IgD-negative memory B cell (primary cell): ENCODE measurements at regions not wholly inside any gene's neighbourhood (a gene's known extent, or its start where the extent isn't known, plus 50 kb on each side); places are given as distances from the start of the nearest gene placed in this dataset.

Experiments
- H3K27ac Mint-ChIP-seq, 3 donors: one replicate each; pipeline ENCODE4 v1.8.0; 2020 to 2022; ENCODE audit warnings: mild to moderate bottlenecking in 3 of 3, mixed read lengths in 3 of 3, moderate library complexity in 1 of 3
- H3K27me3 Mint-ChIP-seq: one replicate; pipeline ENCODE4 v1.8.0; 2021; ENCODE audit warnings: mixed read lengths
- H3K36me3 Mint-ChIP-seq: one replicate; pipeline ENCODE4 v1.8.0; 2020; ENCODE audit warnings: mild to moderate bottlenecking, mixed read lengths
- H3K4me1 Mint-ChIP-seq, 3 donors: one replicate each; pipeline ENCODE4 v1.8.0; 2020 to 2022; ENCODE audit warnings: mixed read lengths in 3 of 3, mild to moderate bottlenecking in 1 of 3
- H3K4me3 Mint-ChIP-seq, 4 donors: one replicate each; pipeline ENCODE4 v1.8.0; 2020 to 2022; ENCODE audit warnings: mild to moderate bottlenecking in 4 of 4, mixed read lengths in 4 of 4, moderate library complexity in 3 of 4
- H3K9me3 Mint-ChIP-seq, 3 donors: one replicate each; pipeline ENCODE4 v1.8.0; 2020 to 2021; ENCODE audit warnings: mixed read lengths in 3 of 3, mild to moderate bottlenecking in 1 of 3

- Mint-ChIP-seq H3K27me3 (no peaks in the 10 kb centered on the region), H3K27ac (no peak overlapping the region), H3K9me3 (peaks cover 0 to 5% (median 3%) of the 10 kb centered on the region in 3 donors), H3K4me3 (no peak overlapping the region), H3K4me1 (no peaks in the 10 kb centered on the region), H3K36me3 (no peaks in the 10 kb centered on the region)
Observed at GRCh38 chr2:56682397-56682760, 498.6 kb downstream of the CCDC85A start.

- peaks cover 0 to 5% (median 5%) of the 10 kb centered on the region in 3 donors for H3K9me3 Mint-ChIP-seq
- no peaks in the 10 kb centered on the region for H3K36me3 Mint-ChIP-seq
- no peaks in the 10 kb centered on the region for H3K27me3 Mint-ChIP-seq
- H3K27ac Mint-ChIP-seq, result no peak overlapping the region
- no peaks in the 10 kb centered on the region for H3K4me1 Mint-ChIP-seq
- H3K4me3 Mint-ChIP-seq, result no peak overlapping the region
Observed at GRCh38 chr2:56684327-56684726, 500.5 kb downstream of the CCDC85A start.

- H3K27ac Mint-ChIP-seq, result no peak overlapping the region
- no peaks in the 10 kb centered on the region for H3K36me3 Mint-ChIP-seq
- no peak overlapping the region for H3K4me3 Mint-ChIP-seq
- H3K27me3 Mint-ChIP-seq, result no peaks in the 10 kb centered on the region
- H3K4me1 Mint-ChIP-seq, result no peaks in the 10 kb centered on the region
- H3K9me3 Mint-ChIP-seq, result peaks cover 0 to 5% (median 5%) of the 10 kb centered on the region in 3 donors
Observed at GRCh38 chr2:56685205-56685604, 501.4 kb downstream of the CCDC85A start.

GRCh38 chr2:56687169-56687568 is 503.4 kb downstream of the CCDC85A start:
- H3K4me1 Mint-ChIP-seq, result no peaks in the 10 kb centered on the region
- no peaks in the 10 kb centered on the region for H3K36me3 Mint-ChIP-seq
- no peaks in the 10 kb centered on the region for H3K27me3 Mint-ChIP-seq
- peaks cover 0 to 8% (median 5%) of the 10 kb centered on the region in 3 donors for H3K9me3 Mint-ChIP-seq
- H3K27ac Mint-ChIP-seq, result no peak overlapping the region
- H3K4me3 Mint-ChIP-seq, result no peak overlapping the region

- Mint-ChIP-seq H3K27me3 (no peaks in the 10 kb centered on the region), H3K27ac (no peak overlapping the region), H3K36me3 (no peaks in the 10 kb centered on the region), H3K4me3 (peak overlapping the region in 1 of 4 donors; percentile 24), H3K4me1 (no peaks in the 10 kb centered on the region), H3K9me3 (peaks cover 0 to 8% (median 5%) of the 10 kb centered on the region in 3 donors)
Observed at GRCh38 chr2:56688661-56689060, 504.9 kb downstream of the CCDC85A start.

- no peak overlapping the region for H3K4me3 Mint-ChIP-seq
- H3K9me3 Mint-ChIP-seq, result peaks cover under 1 to 2% (median 2%) of the 10 kb centered on the region in 3 donors
- no peaks in the 10 kb centered on the region for H3K36me3 Mint-ChIP-seq
- no peaks in the 10 kb centered on the region for H3K27me3 Mint-ChIP-seq
- H3K27ac Mint-ChIP-seq, result no peak overlapping the region
- H3K4me1 Mint-ChIP-seq, result no peaks in the 10 kb centered on the region
Observed at GRCh38 chr2:56693501-56693900, 509.7 kb downstream of the CCDC85A start.

GRCh38 chr2:56703001-56703400 is 519.2 kb downstream of the CCDC85A start:
- H3K9me3 Mint-ChIP-seq, result peaks cover 2 to 26% (median 9%) of the 10 kb centered on the region in 3 donors
- no peaks in the 10 kb centered on the region for H3K4me1 Mint-ChIP-seq
- H3K36me3 Mint-ChIP-seq, result no peaks in the 10 kb centered on the region
- H3K27ac Mint-ChIP-seq, result no peak overlapping the region
- no peak overlapping the region for H3K4me3 Mint-ChIP-seq
- no peaks in the 10 kb centered on the region for H3K27me3 Mint-ChIP-seq

- no peaks in the 10 kb centered on the region for H3K27me3 Mint-ChIP-seq
- peaks cover 0 to 6% (median 5%) of the 10 kb centered on the region in 3 donors for H3K9me3 Mint-ChIP-seq
- no peaks in the 10 kb centered on the region for H3K4me1 Mint-ChIP-seq
- no peaks in the 10 kb centered on the region for H3K36me3 Mint-ChIP-seq
- no peak overlapping the region for H3K27ac Mint-ChIP-seq
- H3K4me3 Mint-ChIP-seq, result no peak overlapping the region
Observed at GRCh38 chr2:56705713-56706112, 521.9 kb downstream of the CCDC85A start.

GRCh38 chr2:56707218-56707617 is 523.4 kb downstream of the CCDC85A start:
- Mint-ChIP-seq H3K36me3 (no peaks in the 10 kb centered on the region), H3K9me3 (peaks cover 0 to 5% (median 0%) of the 10 kb centered on the region in 3 donors), H3K4me3 (no peak overlapping the region), H3K4me1 (no peaks in the 10 kb centered on the region), H3K27ac (no peak overlapping the region), H3K27me3 (no peaks in the 10 kb centered on the region)

- Mint-ChIP-seq H3K4me3 (no peak overlapping the region), H3K4me1 (no peaks in the 10 kb centered on the region), H3K27ac (no peak overlapping the region), H3K9me3 (peaks cover 0 to 5% (median 0%) of the 10 kb centered on the region in 3 donors), H3K36me3 (no peaks in the 10 kb centered on the region), H3K27me3 (no peaks in the 10 kb centered on the region)
Observed at GRCh38 chr2:56707650-56708049, 523.9 kb downstream of the CCDC85A start.

- Mint-ChIP-seq H3K9me3 (peaks cover 0 to 4% (median 0%) of the 10 kb centered on the region in 3 donors), H3K4me3 (no peak overlapping the region), H3K36me3 (no peaks in the 10 kb centered on the region), H3K4me1 (no peaks in the 10 kb centered on the region), H3K27ac (no peak overlapping the region), H3K27me3 (no peaks in the 10 kb centered on the region)
Observed at GRCh38 chr2:56709181-56709580, 525.4 kb downstream of the CCDC85A start.

GRCh38 chr2:56713161-56713676 is 529.4 kb downstream of the CCDC85A start:
- H3K27ac Mint-ChIP-seq, result no peak overlapping the region
- no peaks in the 10 kb centered on the region for H3K4me1 Mint-ChIP-seq
- H3K9me3 Mint-ChIP-seq, result peaks cover 0 to 6% (median 0%) of the 10 kb centered on the region in 3 donors
- no peak overlapping the region for H3K4me3 Mint-ChIP-seq
- no peaks in the 10 kb centered on the region for H3K27me3 Mint-ChIP-seq
- H3K36me3 Mint-ChIP-seq, result no peaks in the 10 kb centered on the region

- H3K27me3 Mint-ChIP-seq, result no peaks in the 10 kb centered on the region
- no peak overlapping the region for H3K4me3 Mint-ChIP-seq
- no peaks in the 10 kb centered on the region for H3K36me3 Mint-ChIP-seq
- no peak overlapping the region for H3K27ac Mint-ChIP-seq
- no peaks in the 10 kb centered on the region for H3K4me1 Mint-ChIP-seq
- H3K9me3 Mint-ChIP-seq, result peaks cover 0 to 6% (median 0%) of the 10 kb centered on the region in 3 donors
Observed at GRCh38 chr2:56713978-56714377, 530.2 kb downstream of the CCDC85A start.

GRCh38 chr2:56714400-56714799 is 530.6 kb downstream of the CCDC85A start:
- Mint-ChIP-seq H3K27ac (no peak overlapping the region), H3K4me3 (no peak overlapping the region), H3K9me3 (peaks cover 0 to 5% (median 2%) of the 10 kb centered on the region in 3 donors), H3K4me1 (no peaks in the 10 kb centered on the region), H3K36me3 (no peaks in the 10 kb centered on the region), H3K27me3 (no peaks in the 10 kb centered on the region)

GRCh38 chr2:56715683-56716082 is 531.9 kb downstream of the CCDC85A start:
- Mint-ChIP-seq H3K27ac (no peak overlapping the region), H3K9me3 (peaks cover 0 to 7% (median 7%) of the 10 kb centered on the region in 3 donors), H3K4me3 (no peak overlapping the region), H3K4me1 (no peaks in the 10 kb centered on the region), H3K27me3 (no peaks in the 10 kb centered on the region), H3K36me3 (no peaks in the 10 kb centered on the region)

GRCh38 chr2:56718413-56718812 is 534.6 kb downstream of the CCDC85A start:
- no peaks in the 10 kb centered on the region for H3K36me3 Mint-ChIP-seq
- no peak overlapping the region for H3K27ac Mint-ChIP-seq
- H3K4me1 Mint-ChIP-seq, result no peaks in the 10 kb centered on the region
- H3K27me3 Mint-ChIP-seq, result no peaks in the 10 kb centered on the region
- peaks cover 3 to 8% (median 7%) of the 10 kb centered on the region in 3 donors for H3K9me3 Mint-ChIP-seq
- H3K4me3 Mint-ChIP-seq, result no peak overlapping the region
